ENCODE measurements at regions not wholly inside any gene's neighbourhood (a gene's known extent, or its start where the extent isn't known, plus 50 kb on each side); places are given as distances from the start of the nearest gene placed in this dataset.
A peak's percentile ranks its signal among the peaks of the same experiment; 100 is the strongest.
"Not testable (repeated sequence)": the region's sequence is repeated elsewhere in the genome, so short reads cannot be mapped to it uniquely, and the experiment has no call there.

DNA sequence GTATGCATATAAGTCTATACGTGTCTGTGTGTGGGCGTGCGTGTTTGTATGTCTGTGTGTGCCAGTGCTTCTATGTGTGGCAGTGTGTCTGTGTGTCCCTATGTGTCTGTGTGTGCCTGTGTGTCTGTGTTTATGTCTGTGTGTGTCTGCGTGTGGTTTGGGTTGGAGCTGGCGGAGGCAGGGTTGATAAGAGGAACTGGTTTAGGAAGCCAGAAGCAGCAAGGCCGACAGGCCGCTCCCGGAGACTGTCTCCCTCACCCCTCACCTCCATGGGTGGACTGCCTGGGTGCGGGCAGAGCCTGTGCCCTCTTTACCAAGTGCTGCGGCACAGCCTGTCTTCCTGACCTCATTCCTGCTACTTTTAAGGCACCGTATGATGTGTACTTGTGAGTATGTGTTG lies 327.1 kb upstream of the B3GAT1 start:
- no peak for DNase-seq

- no peak for DNase-seq
Observed at GRCh38 chr11:134738581-134738980, 326.5 kb upstream of the B3GAT1 start.

- no peak for DNase-seq
Observed at GRCh38 chr11:134737563-134738510, 325.8 kb upstream of the B3GAT1 start.

DNA sequence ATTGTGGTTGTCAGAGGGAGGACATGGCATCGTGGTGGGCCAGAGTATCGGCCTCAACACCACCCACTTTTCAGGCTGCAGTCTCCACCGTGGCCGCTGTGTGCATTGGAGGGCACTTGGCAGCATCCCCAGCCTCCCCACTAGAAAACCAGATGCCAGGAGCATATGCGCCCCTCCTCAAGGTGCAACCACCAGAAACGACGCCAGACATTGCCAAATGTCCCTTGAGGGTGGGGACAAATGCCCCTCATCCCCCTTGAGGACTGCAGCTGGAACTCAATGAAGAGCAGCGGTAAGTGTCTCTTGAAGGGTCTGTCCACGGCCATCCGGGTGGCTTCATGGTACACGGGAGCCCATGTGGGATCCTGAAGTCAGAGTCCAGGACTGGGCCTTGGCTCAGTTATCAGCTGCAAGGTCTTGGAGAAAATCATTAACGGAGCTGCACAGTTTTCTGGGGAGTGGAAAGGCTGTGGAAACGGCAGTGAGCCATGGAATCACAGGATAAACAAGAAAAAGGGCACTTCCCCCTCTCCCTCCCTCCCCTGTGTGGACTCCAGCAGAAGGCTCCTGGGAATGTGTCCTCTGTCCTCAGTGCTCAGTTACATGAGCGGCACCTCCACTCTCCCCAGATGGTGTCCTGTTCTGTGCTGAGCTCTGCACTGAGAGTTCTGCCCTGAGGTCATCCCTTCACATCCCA lies 324.4 kb upstream of the B3GAT1 start:
- no peak for DNase-seq

DNA sequence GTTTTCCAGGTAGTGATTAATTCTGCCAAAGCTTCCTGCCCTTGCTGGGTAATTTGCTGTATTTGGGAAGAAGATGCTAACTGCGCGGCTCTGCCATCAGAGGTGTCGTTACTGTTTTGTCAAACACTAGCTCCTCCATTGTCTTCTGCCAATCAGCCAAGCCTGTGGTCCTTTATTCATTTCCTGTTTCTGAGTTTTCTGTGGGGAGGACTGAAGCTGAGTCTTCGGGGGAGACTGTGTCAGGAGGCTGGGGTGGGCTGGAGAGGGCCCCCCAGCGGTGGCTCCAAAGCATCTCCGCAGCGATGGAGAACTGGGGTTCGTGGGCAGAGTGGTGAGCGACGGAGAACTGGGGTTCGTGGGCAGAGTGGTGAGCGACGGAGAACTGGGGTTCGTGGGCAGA lies 322.9 kb upstream of the B3GAT1 start:
- DNase-seq = no peak

GRCh38 chr11:134734141-134734845 lies 322.3 kb upstream of the B3GAT1 start:
- no peak for DNase-seq

- DNase-seq = no peak
Observed at GRCh38 chr11:134733646-134734045, 321.6 kb upstream of the B3GAT1 start.

- peak; percentile 48 for DNase-seq
Observed at GRCh38 chr11:134731213-134731961, 319.3 kb upstream of the B3GAT1 start.

DNA sequence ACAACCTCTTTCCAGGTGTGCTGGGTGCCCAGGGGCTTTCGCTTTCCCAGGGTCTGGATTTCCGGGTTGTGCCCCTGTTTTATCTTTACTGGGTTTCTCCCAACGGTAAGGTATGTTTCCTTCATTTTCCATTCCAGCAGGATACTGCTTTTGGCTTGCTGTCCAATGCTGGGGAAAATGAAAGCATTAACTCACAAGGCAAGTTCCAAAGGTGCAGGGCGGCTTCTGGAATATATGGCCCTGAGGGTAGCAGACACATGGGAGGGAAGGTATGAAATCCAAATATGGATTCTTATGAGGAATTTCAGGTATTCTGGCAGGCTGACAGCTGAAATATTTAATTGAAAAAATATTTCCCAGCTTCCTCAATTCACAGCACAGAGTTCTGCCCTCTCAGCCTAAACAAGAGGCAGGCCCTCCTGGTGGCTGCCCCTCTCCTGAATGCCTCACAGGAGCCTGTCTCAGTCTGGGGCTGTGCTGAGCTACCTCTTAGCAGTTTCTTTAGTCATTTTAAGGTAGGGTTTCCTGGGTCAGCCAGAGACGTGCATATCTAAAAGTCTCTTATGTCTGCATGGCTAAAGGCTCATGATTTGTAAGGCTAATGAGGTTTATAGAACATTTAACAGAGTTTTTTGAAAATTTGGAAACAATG lies 318.6 kb upstream of the B3GAT1 start:
- no peak for DNase-seq

DNA sequence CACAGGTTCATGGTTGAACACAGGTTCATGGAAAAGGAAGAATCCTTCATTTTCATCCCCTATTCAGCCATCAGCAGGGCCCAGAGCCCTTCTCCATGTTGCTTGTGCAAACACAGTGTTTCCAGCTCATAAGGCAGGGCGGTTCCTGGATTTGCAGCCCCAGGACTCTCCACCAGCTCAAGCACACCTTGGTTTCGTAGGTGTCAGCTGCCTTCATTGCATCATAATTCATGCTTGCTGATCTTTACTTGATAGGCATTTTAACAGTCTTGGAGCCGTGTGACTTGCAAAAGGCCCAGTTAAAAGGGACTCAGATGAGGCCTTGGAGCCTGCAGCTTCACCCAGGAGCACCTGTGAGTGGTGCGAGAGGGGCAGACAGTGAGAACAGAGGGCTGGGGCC lies 318.1 kb upstream of the B3GAT1 start:
- no peak for DNase-seq

GRCh38 chr11:134728186-134728585 lies 316.1 kb upstream of the B3GAT1 start:
- no peak for DNase-seq

- DNase-seq = no peak
Observed at GRCh38 chr11:134727636-134728035, 315.6 kb upstream of the B3GAT1 start.

DNA sequence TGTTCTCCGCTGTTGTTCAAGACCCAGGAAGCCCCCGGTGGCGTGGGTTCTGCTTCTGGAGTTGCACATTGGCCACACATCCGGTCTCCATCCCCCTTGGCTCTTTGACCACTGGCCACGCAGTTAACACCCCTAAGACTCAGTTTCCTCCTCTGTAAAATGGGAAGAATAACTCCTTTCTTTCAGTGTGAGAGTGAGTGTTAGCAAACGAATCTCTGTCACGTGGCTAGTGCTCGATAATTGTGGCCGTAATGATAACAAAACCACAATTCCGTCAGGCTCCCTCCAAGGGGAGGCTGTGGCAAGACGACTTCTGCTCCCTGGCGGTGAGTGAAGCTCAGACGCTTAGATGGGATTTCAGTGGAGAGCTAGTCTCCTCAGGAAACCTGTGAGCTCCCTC lies 315.2 kb upstream of the B3GAT1 start:
- DNase-seq = no peak

- no peak for DNase-seq
Observed at GRCh38 chr11:134725716-134726639, 313.9 kb upstream of the B3GAT1 start.

- DNase-seq = no peak
Observed at GRCh38 chr11:134725211-134725610, 313.2 kb upstream of the B3GAT1 start.

DNA sequence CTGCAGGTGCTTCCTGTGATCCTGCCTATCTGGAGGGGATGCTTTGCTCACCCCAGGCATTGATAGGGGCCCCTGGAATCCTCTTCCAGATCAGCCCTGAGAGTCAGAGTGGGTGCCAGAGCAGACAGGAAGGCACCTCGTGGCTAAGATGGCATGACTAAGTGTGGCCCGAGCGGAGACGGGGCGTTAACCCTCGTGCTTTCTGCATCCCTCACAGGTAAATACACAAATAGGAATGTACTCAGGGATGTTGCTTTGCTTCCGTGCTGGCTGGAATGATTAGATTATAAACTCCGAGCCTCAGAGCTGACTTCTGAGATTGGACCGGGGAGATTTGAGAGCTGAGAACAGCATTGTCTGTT lies 312.7 kb upstream of the B3GAT1 start:
- no peak for DNase-seq

DNA sequence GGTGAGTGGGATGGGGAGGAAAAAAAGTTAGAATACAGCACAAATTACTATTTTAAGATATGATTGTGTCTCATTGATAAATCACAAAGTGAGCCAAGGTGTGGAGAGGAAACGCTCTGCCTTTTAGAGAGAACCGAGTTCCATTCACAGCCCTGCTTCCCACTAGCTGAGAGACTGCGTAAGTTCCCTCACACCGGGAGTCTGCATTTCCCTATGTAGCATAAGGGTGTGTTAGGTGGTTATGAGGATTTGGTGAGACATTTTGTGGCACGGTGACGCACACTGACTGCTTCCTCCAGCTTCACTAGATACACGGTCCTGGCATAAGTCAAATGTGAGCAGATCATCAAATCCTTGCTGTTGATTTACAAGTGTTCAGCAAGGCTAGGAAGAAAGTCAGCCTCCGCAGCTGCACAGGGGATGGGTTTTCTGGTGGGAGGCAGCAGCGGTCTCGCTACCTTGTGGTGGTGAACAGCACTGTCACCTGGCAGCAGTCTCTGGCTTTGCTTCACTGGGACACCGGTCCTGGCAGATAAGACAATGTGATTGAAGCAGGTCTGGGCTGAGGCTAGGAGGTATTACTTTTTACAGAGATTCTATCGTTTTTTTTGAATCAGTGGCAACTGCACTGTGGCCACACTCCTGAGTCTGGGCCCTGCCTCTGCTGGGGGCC lies 312.2 kb upstream of the B3GAT1 start:
- no peak for DNase-seq

DNA sequence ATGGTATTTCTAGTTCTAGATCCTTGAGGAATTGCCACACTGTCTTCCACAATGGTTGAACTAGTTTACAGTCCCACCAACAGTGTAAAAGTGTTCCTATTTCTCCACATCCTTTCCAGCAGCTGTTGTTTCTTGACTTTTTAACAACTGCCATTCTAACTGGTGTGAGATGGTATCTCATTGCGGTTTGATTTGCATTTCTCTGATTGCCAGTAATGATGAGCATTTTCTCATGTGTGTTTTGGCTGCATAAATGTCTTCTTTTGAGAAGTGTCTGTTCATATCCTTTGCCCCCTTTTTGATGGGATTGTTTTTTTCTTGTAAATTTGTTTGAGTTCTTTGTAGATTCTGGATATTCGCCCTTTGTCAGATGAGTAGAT lies 308.6 kb upstream of the B3GAT1 start:
- DNase-seq = not testable (repeated sequence)

DNA sequence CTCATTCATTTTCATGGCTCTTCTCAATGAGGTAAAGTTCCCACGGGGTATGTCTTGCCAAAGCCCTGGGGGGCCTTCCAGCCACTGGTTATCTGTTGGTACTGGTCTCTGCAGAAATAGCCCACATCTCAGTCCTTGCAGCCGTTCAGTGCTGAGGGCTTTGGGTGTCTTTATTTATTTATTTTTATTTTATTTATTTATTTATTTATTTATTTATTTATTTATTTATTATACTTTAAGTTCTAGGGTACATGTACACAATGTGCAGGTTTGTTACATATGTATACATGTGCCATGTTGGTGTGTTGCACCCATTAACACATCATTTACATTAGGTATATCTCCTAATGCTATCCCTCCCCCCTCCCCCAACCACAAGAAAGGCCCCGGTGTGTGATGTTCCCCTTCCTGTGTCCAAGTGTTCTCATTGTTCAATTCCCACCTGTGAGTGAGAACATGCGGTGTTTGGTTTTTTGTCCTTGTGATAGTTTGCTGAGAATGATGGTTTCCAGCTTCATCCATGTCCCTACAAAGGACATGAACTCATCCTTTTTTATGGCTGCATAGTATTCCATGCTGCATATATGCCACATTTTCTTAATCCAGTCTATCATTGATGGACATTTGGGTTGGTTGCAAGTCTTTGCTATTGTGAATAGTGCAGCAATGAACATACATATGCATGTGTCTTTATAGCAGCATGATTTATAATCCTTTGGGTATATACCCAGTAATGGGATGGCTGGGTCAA lies 308.1 kb upstream of the B3GAT1 start:
- DNase-seq = not testable (repeated sequence)

DNA sequence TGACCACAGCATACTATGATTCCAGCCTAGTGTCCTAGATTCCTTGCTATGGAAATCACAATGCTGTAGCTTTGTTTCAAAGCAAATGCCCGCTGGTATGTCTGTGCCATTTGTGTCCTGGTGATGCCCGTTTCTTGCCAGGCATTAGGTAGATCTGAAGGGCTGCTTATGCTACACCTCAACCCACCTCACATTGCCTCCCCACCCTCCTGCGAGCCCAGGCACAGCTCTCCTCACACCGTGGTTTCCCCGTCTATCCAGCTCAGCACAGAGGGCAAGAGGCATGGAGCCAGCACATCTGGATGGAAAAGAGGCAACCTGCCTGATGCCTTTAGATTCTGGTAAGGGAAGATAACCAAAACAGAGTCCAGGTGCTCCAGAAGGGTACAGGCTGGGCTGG lies 307.4 kb upstream of the B3GAT1 start:
- no peak for DNase-seq

Data from NCI-H345 (cell line).